ENCODE measurements at regions not wholly inside any gene's neighbourhood (a gene's known extent, or its start where the extent isn't known, plus 50 kb on each side); places are given as distances from the start of the nearest gene placed in this dataset.

- DNase-seq (ENCODE audit: low spot score): no peak
- in situ Hi-C loops (cut with MboI; ENCODE audit: low sequenced_read_pairs, unreplicated experiment): no loop called here
Observed at GRCh38 chr6:28585335-28585734, 59.7 kb downstream of the GPX5 start.

GRCh38 chr6:28586324-28586723, 60.6 kb downstream of the GPX5 start:
- DNase-seq (ENCODE audit: low spot score): no peak
- TF ChIP-seq, protein P1, sequence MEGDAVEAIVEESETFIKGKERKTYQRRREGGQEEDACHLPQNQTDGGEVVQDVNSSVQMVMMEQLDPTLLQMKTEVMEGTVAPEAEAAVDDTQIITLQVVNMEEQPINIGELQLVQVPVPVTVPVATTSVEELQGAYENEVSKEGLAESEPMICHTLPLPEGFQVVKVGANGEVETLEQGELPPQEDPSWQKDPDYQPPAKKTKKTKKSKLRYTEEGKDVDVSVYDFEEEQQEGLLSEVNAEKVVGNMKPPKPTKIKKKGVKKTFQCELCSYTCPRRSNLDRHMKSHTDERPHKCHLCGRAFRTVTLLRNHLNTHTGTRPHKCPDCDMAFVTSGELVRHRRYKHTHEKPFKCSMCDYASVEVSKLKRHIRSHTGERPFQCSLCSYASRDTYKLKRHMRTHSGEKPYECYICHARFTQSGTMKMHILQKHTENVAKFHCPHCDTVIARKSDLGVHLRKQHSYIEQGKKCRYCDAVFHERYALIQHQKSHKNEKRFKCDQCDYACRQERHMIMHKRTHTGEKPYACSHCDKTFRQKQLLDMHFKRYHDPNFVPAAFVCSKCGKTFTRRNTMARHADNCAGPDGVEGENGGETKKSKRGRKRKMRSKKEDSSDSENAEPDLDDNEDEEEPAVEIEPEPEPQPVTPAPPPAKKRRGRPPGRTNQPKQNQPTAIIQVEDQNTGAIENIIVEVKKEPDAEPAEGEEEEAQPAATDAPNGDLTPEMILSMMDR (IDR thresholded peaks at IDR 0.05; ENCODE audit: borderline replicate concordance, control extremely low read depth, extremely low read depth, insufficient read depth, missing control alignments): no peak
- in situ Hi-C loops (cut with MboI; ENCODE audit: low sequenced_read_pairs, unreplicated experiment): no loop called here

More at GRCh38 chr6:28585335-28585734, 59.7 kb downstream of the GPX5 start:
- TF ChIP-seq, protein P1 (IDR thresholded peaks at IDR 0.05; ENCODE audit: borderline replicate concordance, control extremely low read depth, extremely low read depth, insufficient read depth, missing control alignments): no peak

- TF ChIP-seq, protein P1 (IDR thresholded peaks at IDR 0.05; ENCODE audit: borderline replicate concordance, control extremely low read depth, extremely low read depth, insufficient read depth, missing control alignments): no peak
- DNase-seq (ENCODE audit: low spot score): peak; percentile 68
- in situ Hi-C loops (cut with MboI; ENCODE audit: low sequenced_read_pairs, unreplicated experiment): no loop called here
Observed at GRCh38 chr6:28586962-28587745, 61.5 kb downstream of the GPX5 start.

DNA sequence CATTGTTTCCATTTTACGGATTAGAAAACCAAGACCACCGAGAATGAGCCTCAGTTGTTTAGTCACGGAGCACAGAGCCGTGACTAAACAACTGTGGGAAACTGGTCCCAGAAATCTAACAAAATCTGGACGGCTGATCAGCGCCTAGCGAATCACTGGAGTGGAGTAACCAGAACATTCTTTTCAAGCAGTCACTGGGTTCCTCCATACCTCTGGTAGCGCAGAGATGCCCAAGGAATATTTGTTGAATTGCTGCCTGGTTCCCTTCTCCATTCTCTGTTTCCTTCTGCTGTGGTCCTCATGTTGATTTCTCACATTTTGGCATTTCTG, 62.0 kb downstream of the GPX5 start:
- TF ChIP-seq, protein P1 (IDR thresholded peaks at IDR 0.05; ENCODE audit: borderline replicate concordance, control extremely low read depth, extremely low read depth, insufficient read depth, missing control alignments): no peak
- no peak for DNase-seq (ENCODE audit: low spot score)
- in situ Hi-C loops (cut with MboI; ENCODE audit: low sequenced_read_pairs, unreplicated experiment): no loop called here

- in situ Hi-C loops (cut with MboI; ENCODE audit: low sequenced_read_pairs, unreplicated experiment): no loop called here
- no peak for DNase-seq (ENCODE audit: low spot score)
- TF ChIP-seq, protein P1 (IDR thresholded peaks at IDR 0.05; ENCODE audit: borderline replicate concordance, control extremely low read depth, extremely low read depth, insufficient read depth, missing control alignments): no peak
Observed at GRCh38 chr6:28588666-28589065, 63.0 kb downstream of the GPX5 start.

GRCh38 chr6:28589234-28589956, 63.7 kb downstream of the GPX5 start:
- TF ChIP-seq, protein P1 (IDR thresholded peaks at IDR 0.05; ENCODE audit: borderline replicate concordance, control extremely low read depth, extremely low read depth, insufficient read depth, missing control alignments): no peak
- peak; percentile 63 for DNase-seq (ENCODE audit: low spot score)
- in situ Hi-C loops (cut with MboI; ENCODE audit: low sequenced_read_pairs, unreplicated experiment): no loop called here

Measured in GM13976 (cell line).